Esophagus squamous epithelium (tissue), 4 donors: ENCODE measurements at regions not wholly inside any gene's neighbourhood (a gene's known extent, or its start where the extent isn't known, plus 50 kb on each side); places are given as distances from the start of the nearest gene placed in this dataset.

Experiments
- POLR2A ChIP-seq, 4 donors: fragments of 450-650 bp; IDR thresholded peaks; one replicate each; pipeline ENCODE4 v1.6.1; 2017; ENCODE audit warnings: antibody characterized with exemption in 4 of 4, mild to moderate bottlenecking in 4 of 4, moderate library complexity in 3 of 4
- TF ChIP-seq, protein P1 (sequence below), 6 experiments: fragments of 450-650 bp in 4 of 6; fragments of 200-600 bp in 2 of 6; sonication (generic) in 2 of 6; IDR thresholded peaks; one replicate each; pipeline ENCODE4 v1.5.1; 2016 to 2019; ENCODE audit warnings: antibody characterized with exemption in 6 of 6, mild to moderate bottlenecking in 4 of 6, moderate library complexity in 4 of 6

DNA sequence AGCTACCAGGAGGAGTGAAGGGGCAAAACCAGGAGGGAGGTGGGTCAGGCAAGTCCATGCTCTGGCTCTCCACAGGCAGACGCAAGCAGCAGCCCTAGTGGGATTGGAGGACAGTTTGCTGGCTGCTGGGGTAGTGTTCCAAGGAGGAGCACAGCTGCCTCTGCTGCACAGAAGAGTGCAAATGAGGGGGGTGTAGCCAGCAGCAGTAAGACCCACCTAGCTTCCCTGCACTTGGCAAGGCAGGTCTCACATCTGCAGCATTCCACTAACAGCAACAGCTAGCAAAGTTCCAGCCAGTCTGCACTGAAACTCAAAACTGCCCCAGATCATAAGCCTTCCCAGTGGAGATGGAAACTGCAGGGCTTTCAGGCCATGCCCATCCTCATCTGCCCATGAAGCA, 405.0 kb downstream of the UTRN start:
- TF ChIP-seq, protein P1, sequence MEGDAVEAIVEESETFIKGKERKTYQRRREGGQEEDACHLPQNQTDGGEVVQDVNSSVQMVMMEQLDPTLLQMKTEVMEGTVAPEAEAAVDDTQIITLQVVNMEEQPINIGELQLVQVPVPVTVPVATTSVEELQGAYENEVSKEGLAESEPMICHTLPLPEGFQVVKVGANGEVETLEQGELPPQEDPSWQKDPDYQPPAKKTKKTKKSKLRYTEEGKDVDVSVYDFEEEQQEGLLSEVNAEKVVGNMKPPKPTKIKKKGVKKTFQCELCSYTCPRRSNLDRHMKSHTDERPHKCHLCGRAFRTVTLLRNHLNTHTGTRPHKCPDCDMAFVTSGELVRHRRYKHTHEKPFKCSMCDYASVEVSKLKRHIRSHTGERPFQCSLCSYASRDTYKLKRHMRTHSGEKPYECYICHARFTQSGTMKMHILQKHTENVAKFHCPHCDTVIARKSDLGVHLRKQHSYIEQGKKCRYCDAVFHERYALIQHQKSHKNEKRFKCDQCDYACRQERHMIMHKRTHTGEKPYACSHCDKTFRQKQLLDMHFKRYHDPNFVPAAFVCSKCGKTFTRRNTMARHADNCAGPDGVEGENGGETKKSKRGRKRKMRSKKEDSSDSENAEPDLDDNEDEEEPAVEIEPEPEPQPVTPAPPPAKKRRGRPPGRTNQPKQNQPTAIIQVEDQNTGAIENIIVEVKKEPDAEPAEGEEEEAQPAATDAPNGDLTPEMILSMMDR (IDR thresholded peaks at IDR 0.05): no peak
- no peak for TF ChIP-seq POLR2A (IDR thresholded peaks at IDR 0.05)
